ENCODE measurements at regions not wholly inside any gene's neighbourhood (a gene's known extent, or its start where the extent isn't known, plus 50 kb on each side); places are given as distances from the start of the nearest gene placed in this dataset.

DNA sequence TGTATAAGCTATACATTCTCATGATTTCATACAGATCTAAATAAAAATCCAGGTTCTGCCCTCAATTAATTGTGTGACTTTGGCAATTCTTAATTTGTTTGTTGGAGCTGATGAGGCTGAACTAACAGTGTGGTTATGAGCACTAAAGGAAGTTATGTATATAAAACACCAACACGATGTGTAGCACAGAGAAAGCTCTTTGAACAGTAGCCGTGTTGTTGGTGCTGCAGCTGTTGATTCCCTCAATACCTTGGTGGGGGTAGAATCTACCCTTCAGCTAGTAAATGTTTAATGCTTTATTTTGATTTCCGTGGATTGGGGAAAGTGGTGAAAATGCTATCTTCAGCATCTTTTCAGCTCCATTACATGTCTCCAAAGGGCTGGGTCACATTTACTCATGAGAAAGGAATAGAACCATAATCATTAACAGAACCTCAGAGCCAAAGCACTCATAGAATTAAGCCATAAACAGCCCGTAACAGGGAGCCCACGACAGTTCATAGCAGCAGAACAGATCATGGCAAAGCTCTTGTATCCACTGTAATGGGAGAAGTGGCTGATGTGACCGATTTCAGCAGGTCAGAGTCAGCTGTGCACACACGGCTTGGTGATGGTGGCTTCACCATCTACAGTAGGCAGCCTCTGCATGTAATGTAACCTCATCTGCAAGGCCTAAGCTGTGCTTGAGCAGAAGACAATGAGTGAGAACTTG, 332.7 kb downstream of the DIRAS2 start:
- DNase-seq: peak; percentile 18

DNA sequence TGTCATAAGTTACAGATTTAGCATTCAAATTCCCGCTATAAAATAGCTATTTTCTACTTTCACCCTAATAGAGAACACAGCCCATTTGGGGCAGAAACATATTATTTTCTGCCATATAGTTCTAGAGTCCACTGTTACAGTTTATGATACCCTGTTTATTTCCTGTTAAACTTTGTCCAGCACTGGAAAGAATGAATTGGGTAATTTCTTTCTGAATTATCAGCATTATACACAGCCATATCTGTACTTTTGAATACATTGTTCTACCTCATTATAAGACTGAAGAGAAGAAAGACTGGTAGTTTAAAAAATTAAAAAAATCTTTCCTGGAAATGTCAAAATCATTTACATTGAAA, 332.1 kb downstream of the DIRAS2 start:
- DNase-seq: no peak

DNA sequence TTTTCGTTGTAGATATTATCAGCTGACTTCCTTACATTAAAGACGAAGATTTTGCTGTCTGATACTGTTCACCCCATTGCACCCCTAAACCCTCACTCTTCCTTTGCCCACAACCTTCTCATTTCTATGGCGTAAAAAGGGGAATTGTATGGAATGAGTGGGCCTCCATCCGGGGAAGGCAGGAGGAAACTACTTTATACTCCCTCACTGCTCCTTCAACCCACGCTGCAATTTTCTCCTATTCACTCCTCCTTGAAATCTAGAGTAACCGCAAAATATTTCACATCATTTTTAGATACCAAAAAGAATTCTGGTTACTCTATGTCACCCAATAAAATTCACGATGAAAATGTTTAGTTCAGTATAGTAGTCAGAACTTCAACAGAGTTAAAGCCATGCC, 330.8 kb downstream of the DIRAS2 start:
- no peak for DNase-seq

DNA sequence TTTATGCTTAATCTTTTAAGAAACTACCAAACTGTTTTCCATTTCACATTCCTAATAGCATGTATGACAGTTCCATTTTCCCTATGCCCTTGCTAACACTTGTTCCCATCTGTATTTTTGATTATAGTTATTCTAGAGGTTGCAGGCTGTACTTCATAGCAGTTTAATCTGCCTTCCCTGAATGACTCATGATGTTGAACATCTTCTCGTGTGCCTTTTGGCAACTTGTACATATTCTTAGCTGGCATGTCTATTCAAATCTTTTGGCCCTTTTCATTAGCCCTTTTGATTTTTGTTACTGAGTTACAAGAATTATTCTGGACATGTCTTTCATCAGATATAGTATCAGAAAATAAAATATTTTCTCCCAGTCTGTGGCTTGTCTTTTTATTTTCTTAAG, 320.3 kb downstream of the DIRAS2 start:
- DNase-seq: no peak

GRCh38 chr9:90325913-90326653, 316.5 kb downstream of the DIRAS2 start:
- DNase-seq: no peak

GRCh38 chr9:90330231-90330630, 312.4 kb downstream of the DIRAS2 start:
- DNase-seq: no peak

DNA sequence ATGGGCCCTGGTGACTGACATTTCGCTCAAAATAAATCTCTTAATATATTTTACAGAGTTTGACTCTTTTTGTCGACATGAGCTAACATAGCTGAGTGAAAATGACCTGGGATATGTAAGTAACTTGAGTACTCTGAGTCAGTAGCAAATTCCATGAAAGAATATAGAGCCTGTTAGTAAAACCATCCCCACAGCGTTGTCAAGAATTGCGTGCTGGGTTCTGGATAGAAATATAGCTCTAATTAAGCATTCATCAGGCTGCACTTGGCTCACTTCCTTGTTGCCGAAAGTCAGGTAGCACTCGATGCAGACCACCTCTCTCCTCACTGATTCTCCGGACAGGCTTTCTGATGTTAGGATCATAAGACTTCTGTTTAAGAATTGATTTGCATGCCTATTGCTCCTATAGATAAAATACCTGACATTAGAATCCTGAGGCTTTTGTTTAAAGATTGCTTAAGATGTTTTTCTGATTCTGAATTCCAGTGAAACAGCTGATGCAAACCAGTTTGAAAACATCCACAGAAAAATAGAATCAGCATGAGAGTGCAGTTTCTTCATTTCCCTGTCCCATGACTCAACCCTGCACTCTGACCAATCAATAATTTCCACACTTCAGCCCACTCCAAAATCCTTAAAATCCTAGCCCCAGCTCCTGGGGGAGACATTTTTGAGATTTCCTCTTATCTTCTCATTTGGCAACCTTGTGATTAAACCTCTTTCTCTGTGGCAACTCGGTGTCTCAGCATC, 310.6 kb downstream of the DIRAS2 start:
- DNase-seq: no peak

DNA sequence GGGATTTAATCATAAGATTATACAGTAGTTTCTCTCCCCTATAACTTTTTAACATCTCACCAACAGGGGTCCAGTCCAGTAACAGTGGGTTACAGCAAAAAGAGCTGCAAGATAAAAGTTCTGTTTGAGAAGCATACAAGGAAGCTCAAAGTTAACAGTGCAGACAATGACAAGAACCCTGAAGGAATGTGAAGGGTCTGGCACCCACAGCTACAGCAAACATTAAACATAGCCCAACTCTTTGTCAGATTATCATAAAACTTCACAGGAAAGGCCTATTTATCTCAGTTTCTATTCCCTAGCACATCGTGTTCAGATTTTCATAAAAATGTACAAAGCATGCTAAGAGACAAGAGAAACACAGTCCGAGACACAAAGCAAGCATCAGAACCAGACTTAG, 309.4 kb downstream of the DIRAS2 start:
- DNase-seq: no peak

- no peak for DNase-seq
Observed at GRCh38 chr9:90340421-90340820, 302.2 kb downstream of the DIRAS2 start.

DNA sequence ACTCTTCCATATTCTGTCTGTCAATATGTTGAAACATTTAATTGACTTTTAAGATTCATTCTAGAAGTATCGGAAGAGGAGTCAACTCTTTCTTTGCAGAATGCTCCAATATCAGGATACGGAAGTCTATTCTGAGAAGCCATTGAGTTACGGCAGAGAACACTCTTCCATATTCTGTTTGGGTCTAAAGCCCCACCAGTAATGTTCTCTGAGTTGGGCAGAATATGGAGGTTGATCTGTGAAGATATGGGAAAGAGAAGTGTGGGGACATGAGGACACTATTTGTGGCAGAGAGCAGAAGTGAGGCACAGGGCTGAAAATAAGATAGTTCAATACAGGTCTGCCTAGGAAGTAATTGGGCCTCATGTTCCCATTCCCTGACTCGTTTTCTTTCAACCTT, 300.0 kb downstream of the DIRAS2 start:
- DNase-seq: no peak

DNA sequence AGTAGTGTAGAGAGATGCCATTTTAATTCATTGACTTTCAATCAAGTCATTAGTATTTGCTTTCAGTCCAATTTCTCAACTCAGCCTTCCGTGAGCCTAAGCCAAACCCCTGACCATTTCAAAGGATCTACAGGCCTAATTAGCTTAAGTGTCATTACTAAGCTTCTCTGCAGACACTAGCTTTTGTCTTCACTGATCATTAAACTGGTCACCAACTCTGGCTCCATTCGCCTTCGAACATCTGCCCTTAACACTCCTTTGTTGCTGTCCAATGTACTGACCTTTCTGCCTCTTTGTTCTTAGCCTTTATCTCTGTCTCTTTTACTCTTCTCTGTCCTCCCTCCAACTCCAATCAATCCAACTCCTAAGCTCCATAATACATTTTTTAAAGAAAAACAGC, 299.3 kb downstream of the DIRAS2 start:
- peak; percentile 8 for DNase-seq

- no peak for DNase-seq
Observed at GRCh38 chr9:90343991-90344390, 298.6 kb downstream of the DIRAS2 start.

- DNase-seq: peak; percentile 5
Observed at GRCh38 chr9:90365666-90366065, 277.0 kb downstream of the DIRAS2 start.

GRCh38 chr9:90368241-90368640, 274.4 kb downstream of the DIRAS2 start:
- DNase-seq: no peak

- no peak for DNase-seq
Observed at GRCh38 chr9:90368928-90369327, 273.7 kb downstream of the DIRAS2 start.

DNA sequence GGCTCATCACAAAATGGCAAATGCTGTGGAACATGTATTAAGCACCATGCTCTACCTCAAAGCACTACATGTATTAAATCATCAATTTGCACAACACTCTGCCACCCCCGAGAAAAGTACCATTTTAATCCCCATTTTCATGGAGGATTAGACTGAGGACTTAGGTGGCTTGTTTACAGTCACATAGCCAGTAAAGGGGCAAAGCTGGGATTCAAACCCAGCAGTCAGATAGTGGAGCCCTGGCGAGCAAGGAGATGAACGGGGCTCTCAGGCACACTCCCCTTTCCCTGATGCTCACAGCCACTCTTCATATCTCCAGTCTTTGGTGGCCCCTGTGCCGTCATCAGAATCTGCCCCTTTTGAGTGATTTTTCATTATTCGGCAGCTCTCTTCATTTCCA, 262.9 kb downstream of the DIRAS2 start:
- DNase-seq: no peak

DNA sequence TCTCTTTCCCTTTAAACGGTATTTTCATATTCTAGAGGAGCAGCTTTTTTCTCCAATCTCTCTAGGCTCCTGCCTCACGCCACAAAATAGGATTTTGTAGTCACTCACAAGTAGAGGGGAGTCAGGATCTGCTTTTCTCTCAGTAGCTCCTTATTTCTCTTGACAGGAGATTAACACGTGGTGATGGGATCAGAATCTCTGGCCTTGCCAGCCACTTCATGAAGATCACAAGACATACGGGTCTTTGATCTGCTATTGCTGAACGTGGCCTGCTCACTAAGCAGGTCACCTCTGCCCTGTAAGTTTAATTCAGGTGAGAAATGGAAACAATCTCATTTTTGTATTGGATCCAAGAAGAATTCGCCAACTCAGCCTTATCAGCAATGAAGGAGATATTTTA, 257.5 kb downstream of the DIRAS2 start:
- no peak for DNase-seq

- no peak for DNase-seq
Observed at GRCh38 chr9:90393365-90394152, 249.1 kb downstream of the DIRAS2 start.

GRCh38 chr9:90394871-90395270, 247.8 kb downstream of the DIRAS2 start:
- DNase-seq: no peak

DNA sequence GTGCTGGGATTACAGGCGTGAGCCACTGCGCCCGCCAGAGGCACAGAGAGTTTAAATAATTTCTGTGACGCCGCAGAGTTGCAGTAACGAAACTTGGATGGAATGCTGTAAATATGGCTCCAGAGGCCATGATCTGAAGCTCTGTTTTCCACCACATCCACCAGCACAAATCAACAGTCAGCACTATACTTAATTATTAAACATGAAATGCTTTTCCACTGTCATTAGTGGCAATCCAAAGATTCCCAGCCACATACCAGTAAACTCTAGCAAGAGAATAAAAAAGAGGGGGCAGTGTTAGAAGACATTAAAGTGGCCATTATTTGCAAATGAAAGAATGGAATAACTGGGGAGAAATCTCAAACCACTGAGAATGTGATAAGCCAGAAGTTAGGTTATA, 242.5 kb downstream of the DIRAS2 start:
- DNase-seq: no peak

DNA sequence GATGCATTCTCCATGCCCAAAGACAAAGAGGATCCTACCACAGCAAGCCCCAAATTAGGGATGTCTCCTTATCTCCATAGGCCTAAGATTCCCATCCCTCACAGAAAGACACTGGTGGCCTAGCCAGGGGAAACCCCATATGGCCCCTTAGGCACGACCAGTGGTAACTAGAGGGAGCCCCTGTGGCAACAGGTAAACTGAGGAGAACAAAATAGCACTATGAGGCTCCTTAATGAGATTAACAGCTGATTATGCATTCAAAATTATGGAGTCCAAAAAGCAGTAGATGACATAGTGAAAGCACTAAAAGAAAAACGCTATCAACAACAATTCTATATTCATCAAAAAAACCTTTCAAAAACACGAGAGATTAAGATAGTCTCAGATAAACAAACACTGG, 234.0 kb downstream of the DIRAS2 start:
- DNase-seq: no peak

DNA sequence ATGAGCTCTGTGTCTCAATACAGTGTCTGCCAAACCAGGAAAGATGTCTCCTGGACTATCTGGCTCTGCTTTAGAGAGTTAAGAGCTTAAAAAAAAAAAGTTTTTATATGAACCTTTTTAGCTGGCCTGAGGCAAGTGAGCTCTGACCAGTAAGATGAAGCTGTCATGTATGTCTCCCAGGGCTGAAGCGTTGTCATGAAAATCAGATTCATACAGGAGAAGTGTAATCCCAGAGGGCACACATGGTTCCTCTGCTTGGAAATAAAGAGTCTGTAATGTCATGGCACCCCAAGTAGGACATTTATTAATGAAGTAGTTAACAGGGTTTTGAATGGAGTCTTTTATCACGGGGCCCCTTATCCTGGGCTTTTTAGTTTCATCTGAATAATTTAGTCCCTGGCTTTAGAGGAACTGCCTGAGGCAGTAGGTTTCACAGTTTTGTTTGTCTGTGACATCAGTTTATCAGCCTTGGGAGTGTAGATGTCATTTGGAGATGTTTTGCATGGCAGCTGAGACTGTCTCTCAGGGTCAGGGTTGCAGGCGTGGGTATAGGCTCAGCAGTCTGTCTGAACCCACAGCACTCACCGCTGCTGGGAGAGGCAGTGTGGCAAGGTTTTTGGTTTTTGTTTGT, 223.3 kb downstream of the DIRAS2 start:
- no peak for DNase-seq
